Lower leg skin (tissue), 3 donors: ENCODE measurements at regions not wholly inside any gene's neighbourhood (a gene's known extent, or its start where the extent isn't known, plus 50 kb on each side); places are given as distances from the start of the nearest gene placed in this dataset.

Experiments
- CTCF ChIP-seq, 3 donors: fragments of 450-650 bp; IDR thresholded peaks; one replicate each; pipeline ENCODE4 v1.5.1; 2016; ENCODE audit warnings: antibody characterized with exemption in 3 of 3, mild to moderate bottlenecking in 3 of 3, moderate library complexity in 2 of 3
- POLR2A ChIP-seq, 2 donors: fragments of 450-650 bp; IDR thresholded peaks; one replicate each; pipeline ENCODE4 v1.6.1; 2016 to 2017; ENCODE audit warnings: antibody characterized with exemption in 2 of 2, mild to moderate bottlenecking in 1 of 2, moderate library complexity in 1 of 2

- TF ChIP-seq POLR2A (IDR thresholded peaks at IDR 0.05) (no peak), CTCF (IDR thresholded peaks at IDR 0.05) (no peak)
Observed at GRCh38 chrX:137278825-137279224, 245.0 kb upstream of the GPR101 start.
